Astrocyte (in vitro differentiated cells and primary cell): ENCODE measurements at regions not wholly inside any gene's neighbourhood (a gene's known extent, or its start where the extent isn't known, plus 50 kb on each side); places are given as distances from the start of the nearest gene placed in this dataset.

Source experiments
- DNase-seq: peaks from one replicate; pipeline ENCODE4 v3.0.0-alpha.2; 2010; ENCODE audit warnings: low read depth
- FAIRE-seq: peaks from 2 replicates; lab custom pipeline; 2011; peaks lifted over from hg19 to GRCh38; lab: Jason Lieb, UNC
- H2AFZ ChIP-seq: 2 replicates; pipeline ENCODE4 v1.6.0; 2012; ENCODE audit warnings: low read depth, low read length, inconsistent platforms
- H3K27ac ChIP-seq: 2 replicates; pipeline ENCODE4 v1.5.1; 2011; ENCODE audit warnings: low read depth, low read length, inconsistent platforms
- H3K27me3 ChIP-seq: 2 replicates; pipeline ENCODE4 v1.6.0; 2011; ENCODE audit warnings: low read length, inconsistent platforms; ENCODE audit not compliant: insufficient read depth
- H3K36me3 ChIP-seq: 2 replicates; pipeline ENCODE4 v1.5.1; 2011; ENCODE audit warnings: low read length, inconsistent platforms; ENCODE audit not compliant: insufficient read depth
- H3K4me1 ChIP-seq: 2 replicates; pipeline ENCODE4 v1.5.1; 2011; ENCODE audit warnings: low read length, inconsistent platforms; ENCODE audit not compliant: insufficient read depth
- H3K4me2 ChIP-seq: 2 replicates; pipeline ENCODE4 v1.6.0; 2012; ENCODE audit warnings: low read length, inconsistent platforms
- H3K4me3 ChIP-seq: 2 replicates; pipeline ENCODE4 v1.5.1; 2011; ENCODE audit warnings: low read depth, mild to moderate bottlenecking, low read length, inconsistent platforms; ENCODE audit not compliant: insufficient read depth
- H3K79me2 ChIP-seq: 2 replicates; pipeline ENCODE4 v1.6.0; 2012; ENCODE audit warnings: mild to moderate bottlenecking, low read length, inconsistent platforms; ENCODE audit not compliant: insufficient read depth
- H3K9ac ChIP-seq: 2 replicates; pipeline ENCODE4 v1.6.0; 2012; ENCODE audit warnings: mild to moderate bottlenecking, low read length, inconsistent platforms
- H3K9me3 ChIP-seq: 2 replicates; pipeline ENCODE4 v1.5.1; 2012; ENCODE audit warnings: low read depth, mild to moderate bottlenecking, low read length, inconsistent platforms; ENCODE audit not compliant: insufficient read depth
- H4K20me1 ChIP-seq: 2 replicates; pipeline ENCODE4 v1.6.0; 2012; ENCODE audit warnings: low read length, inconsistent platforms; ENCODE audit not compliant: insufficient read depth
- H3K27ac Mint-ChIP-seq: one replicate; pipeline ENCODE4 v1.8.0; 2021; ENCODE audit warnings: mild to moderate bottlenecking, mixed read lengths; ENCODE audit not compliant: unreplicated experiment
- H3K27me3 Mint-ChIP-seq: one replicate; pipeline ENCODE4 v1.8.0; 2021; ENCODE audit warnings: low read depth, mixed read lengths; ENCODE audit not compliant: unreplicated experiment
- H3K36me3 Mint-ChIP-seq: one replicate; pipeline ENCODE4 v1.8.0; 2021; ENCODE audit warnings: low read depth, mixed read lengths; ENCODE audit not compliant: unreplicated experiment
- H3K4me1 Mint-ChIP-seq: one replicate; pipeline ENCODE4 v1.8.0; 2021; ENCODE audit warnings: low read depth, mixed read lengths; ENCODE audit not compliant: unreplicated experiment
- H3K4me3 Mint-ChIP-seq: one replicate; pipeline ENCODE4 v1.8.0; 2021; ENCODE audit warnings: mild to moderate bottlenecking, moderate library complexity, mixed read lengths; ENCODE audit not compliant: unreplicated experiment
- H3K9me3 Mint-ChIP-seq: one replicate; pipeline ENCODE4 v1.8.0; 2021; ENCODE audit warnings: mild to moderate bottlenecking, mixed read lengths; ENCODE audit not compliant: unreplicated experiment
- EZH2 ChIP-seq: IDR thresholded peaks from 2 replicates; pipeline ENCODE4 v1.6.1; 2012; ENCODE audit warnings: mild to moderate bottlenecking, low read length, inconsistent platforms; ENCODE audit not compliant: insufficient read depth
- TF ChIP-seq, protein P1 (sequence below): IDR thresholded peaks from 2 replicates; pipeline ENCODE4 v1.5.1; 2011; ENCODE audit warnings: low read depth, mild to moderate bottlenecking, inconsistent platforms, low read length, moderate library complexity; ENCODE audit not compliant: insufficient read depth

DNA sequence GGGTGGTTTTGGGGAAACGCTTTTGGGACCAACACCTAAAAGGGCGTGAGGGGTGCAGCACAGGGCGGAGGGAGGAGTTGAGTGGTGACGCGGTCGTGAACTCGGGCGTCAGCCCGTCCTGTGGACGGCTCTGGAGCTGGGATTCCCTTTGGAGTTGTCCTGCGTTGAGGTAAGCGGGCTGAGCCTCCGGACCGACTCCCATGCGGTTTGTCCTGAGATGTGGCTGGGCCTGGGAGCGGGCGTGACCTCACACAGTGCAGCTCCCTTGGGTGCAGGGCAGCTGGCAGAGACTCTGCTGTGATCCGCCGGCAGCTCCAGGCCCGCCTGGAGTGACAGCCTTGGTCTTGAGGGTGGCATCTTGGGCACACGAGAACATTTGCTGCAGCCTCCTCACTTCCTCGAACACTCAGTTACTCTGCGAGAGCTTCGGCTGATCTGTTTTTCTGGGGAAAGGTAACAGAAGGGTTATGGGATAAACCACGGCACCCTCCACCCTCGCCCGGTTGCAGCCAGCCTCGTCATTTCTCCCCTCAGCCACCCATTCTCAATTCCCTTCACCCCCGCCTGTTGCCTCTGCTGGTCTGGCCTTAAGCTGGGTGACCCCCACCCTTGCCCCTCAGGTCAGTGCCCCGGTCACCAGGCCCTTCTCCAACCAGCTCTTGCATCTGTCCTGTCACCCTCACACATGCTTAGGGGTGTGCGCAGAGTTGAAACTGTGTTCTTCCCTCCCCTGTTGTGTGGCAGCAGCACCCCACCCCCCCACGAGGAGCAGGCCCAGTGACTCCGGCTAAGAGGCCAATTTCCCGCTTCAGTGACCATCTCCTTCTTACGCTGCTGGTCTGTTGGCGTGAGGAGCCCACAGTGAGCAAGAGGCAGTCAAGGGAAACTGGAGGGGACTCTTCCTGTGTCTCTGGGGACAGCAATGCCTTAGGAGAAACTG lies 94.2 kb upstream of the COL5A1 start:
- H3K27ac ChIP-seq: no peak overlapping the region
- no peak overlapping the region for H3K4me2 ChIP-seq
- H4K20me1 ChIP-seq: no peaks in the 10 kb centered on the region
- H3K9me3 Mint-ChIP-seq: peaks cover 5% of the 10 kb centered on the region
- peak overlapping the region; percentile 27 for H3K27ac Mint-ChIP-seq
- H3K9me3 ChIP-seq: no peaks in the 10 kb centered on the region
- peaks cover 42% of the 10 kb centered on the region for H3K4me1 ChIP-seq
- no peak for TF ChIP-seq EZH2
- TF ChIP-seq, protein P1, sequence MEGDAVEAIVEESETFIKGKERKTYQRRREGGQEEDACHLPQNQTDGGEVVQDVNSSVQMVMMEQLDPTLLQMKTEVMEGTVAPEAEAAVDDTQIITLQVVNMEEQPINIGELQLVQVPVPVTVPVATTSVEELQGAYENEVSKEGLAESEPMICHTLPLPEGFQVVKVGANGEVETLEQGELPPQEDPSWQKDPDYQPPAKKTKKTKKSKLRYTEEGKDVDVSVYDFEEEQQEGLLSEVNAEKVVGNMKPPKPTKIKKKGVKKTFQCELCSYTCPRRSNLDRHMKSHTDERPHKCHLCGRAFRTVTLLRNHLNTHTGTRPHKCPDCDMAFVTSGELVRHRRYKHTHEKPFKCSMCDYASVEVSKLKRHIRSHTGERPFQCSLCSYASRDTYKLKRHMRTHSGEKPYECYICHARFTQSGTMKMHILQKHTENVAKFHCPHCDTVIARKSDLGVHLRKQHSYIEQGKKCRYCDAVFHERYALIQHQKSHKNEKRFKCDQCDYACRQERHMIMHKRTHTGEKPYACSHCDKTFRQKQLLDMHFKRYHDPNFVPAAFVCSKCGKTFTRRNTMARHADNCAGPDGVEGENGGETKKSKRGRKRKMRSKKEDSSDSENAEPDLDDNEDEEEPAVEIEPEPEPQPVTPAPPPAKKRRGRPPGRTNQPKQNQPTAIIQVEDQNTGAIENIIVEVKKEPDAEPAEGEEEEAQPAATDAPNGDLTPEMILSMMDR: no peak
- no peak for FAIRE-seq
- no peaks in the 10 kb centered on the region for H3K27me3 Mint-ChIP-seq
- no peak overlapping the region for H3K4me3 Mint-ChIP-seq
- no peak overlapping the region for H3K4me3 ChIP-seq
- no peak overlapping the region for H3K9ac ChIP-seq
- no peaks in the 10 kb centered on the region for H3K27me3 ChIP-seq
- peaks cover 5% of the 10 kb centered on the region for H3K36me3 Mint-ChIP-seq
- peaks cover 49% of the 10 kb centered on the region for H3K4me1 Mint-ChIP-seq
- no peak for DNase-seq
- H2AFZ ChIP-seq: no peak overlapping the region
- no peaks in the 10 kb centered on the region for H3K36me3 ChIP-seq
- H3K79me2 ChIP-seq: no peaks in the 10 kb centered on the region

DNA sequence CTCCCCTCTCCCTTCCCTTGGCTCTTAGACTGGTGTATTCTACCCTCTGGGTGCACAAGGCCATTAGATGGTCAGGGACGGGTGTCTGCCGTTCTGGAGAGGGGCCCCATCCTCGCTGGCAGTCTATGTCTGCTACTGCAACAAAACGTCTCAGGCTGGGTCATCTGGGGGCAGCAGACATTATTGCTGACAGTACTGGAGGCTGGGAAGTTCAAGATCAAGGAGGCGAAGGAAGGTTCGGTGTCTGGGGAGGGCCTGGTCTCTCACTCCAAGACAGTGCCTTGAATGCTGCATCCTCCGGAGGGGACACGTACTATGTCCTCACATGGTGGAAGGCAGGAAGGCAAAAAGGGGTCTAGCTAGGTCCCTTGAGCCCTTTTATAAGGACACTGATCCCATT lies 93.4 kb upstream of the COL5A1 start:
- TF ChIP-seq, protein P1: no peak
- no peak for TF ChIP-seq EZH2
- H3K4me3 Mint-ChIP-seq: no peak overlapping the region
- H3K36me3 Mint-ChIP-seq: peaks cover 5% of the 10 kb centered on the region
- no peaks in the 10 kb centered on the region for H3K79me2 ChIP-seq
- H3K9me3 Mint-ChIP-seq: peaks cover 3% of the 10 kb centered on the region
- H3K4me1 Mint-ChIP-seq: peaks cover 54% of the 10 kb centered on the region
- FAIRE-seq: no peak
- H3K27ac Mint-ChIP-seq: no peak overlapping the region
- H3K27me3 Mint-ChIP-seq: no peaks in the 10 kb centered on the region
- no peaks in the 10 kb centered on the region for H3K9me3 ChIP-seq
- DNase-seq: no peak
- H3K4me3 ChIP-seq: no peak overlapping the region
- no peak overlapping the region for H2AFZ ChIP-seq
- no peak overlapping the region for H3K9ac ChIP-seq
- no peaks in the 10 kb centered on the region for H3K27me3 ChIP-seq
- no peak overlapping the region for H3K27ac ChIP-seq
- no peak overlapping the region for H3K4me2 ChIP-seq
- no peaks in the 10 kb centered on the region for H3K36me3 ChIP-seq
- no peaks in the 10 kb centered on the region for H4K20me1 ChIP-seq
- peaks cover 49% of the 10 kb centered on the region for H3K4me1 ChIP-seq

DNA sequence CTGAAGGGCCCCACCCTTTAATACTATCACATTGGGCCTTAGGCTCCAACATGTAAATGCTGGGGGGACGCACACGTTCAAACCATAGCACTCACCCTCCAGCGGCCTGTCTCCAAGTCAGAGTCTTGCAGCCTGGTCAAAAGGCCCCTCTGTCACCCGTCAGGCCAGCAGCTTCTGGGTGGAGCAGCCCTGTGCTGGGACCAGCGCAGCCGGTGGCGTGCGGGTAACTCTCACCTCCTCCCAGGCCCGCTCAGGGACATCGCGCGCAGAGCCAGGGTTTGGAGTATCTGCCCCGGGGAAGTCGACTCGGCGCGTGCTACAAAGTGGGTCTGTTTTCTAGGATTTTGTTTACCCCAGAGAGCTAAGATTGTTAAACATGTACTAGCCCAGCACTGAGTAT lies 93.0 kb upstream of the COL5A1 start:
- H3K4me1 Mint-ChIP-seq: peaks cover 52% of the 10 kb centered on the region
- H3K9me3 Mint-ChIP-seq: peaks cover 3% of the 10 kb centered on the region
- Histone ChIP-seq H3K4me3 (no peak overlapping the region), H3K27me3 (no peaks in the 10 kb centered on the region), H3K4me1 (peaks cover 54% of the 10 kb centered on the region), H2AFZ (no peak overlapping the region), H3K9me3 (no peaks in the 10 kb centered on the region), H3K27ac (no peak overlapping the region), H3K4me2 (no peak overlapping the region), H3K36me3 (no peaks in the 10 kb centered on the region), H3K9ac (no peak overlapping the region), H4K20me1 (no peaks in the 10 kb centered on the region), H3K79me2 (no peaks in the 10 kb centered on the region)
- H3K36me3 Mint-ChIP-seq: peaks cover 6% of the 10 kb centered on the region
- DNase-seq: no peak
- TF ChIP-seq EZH2: no peak
- TF ChIP-seq, protein P1: no peak
- H3K27me3 Mint-ChIP-seq: no peaks in the 10 kb centered on the region
- FAIRE-seq: no peak
- no peak overlapping the region for H3K27ac Mint-ChIP-seq
- no peak overlapping the region for H3K4me3 Mint-ChIP-seq
